Tibial nerve (tissue), 4 donors: ENCODE measurements at regions not wholly inside any gene's neighbourhood (a gene's known extent, or its start where the extent isn't known, plus 50 kb on each side); places are given as distances from the start of the nearest gene placed in this dataset.
A peak's percentile ranks its signal among the peaks of the same experiment; 100 is the strongest.

Experiments
- DNase-seq, 2 donors: peaks; one replicate each; pipeline ENCODE4 v3.0.0-alpha.2; 2019; ENCODE audit warnings: low spot score in 2 of 2
- H3K27ac ChIP-seq, 4 donors: fragments of 200-600 bp; sonication (generic) in 3 of 4; one replicate each; pipeline ENCODE4 v1.5.1; 2017 to 2019; ENCODE audit warnings: mild to moderate bottlenecking in 1 of 4
- H3K27me3 ChIP-seq, 2 donors: fragments of 200-600 bp; sonication (generic) in 1 of 2; one replicate each; pipeline versions ENCODE4 v1.5.1 to v1.6.0; 2017 to 2019
- H3K36me3 ChIP-seq, 3 donors: fragments of 200-600 bp; sonication (generic); one replicate each; pipeline ENCODE4 v1.5.1; 2018 to 2019
- H3K4me1 ChIP-seq, 4 donors: fragments of 200-600 bp; sonication (generic) in 3 of 4; one replicate each; pipeline ENCODE4 v1.5.1; 2017 to 2019
- H3K4me3 ChIP-seq, 4 donors: fragments of 200-600 bp; sonication (generic) in 3 of 4; one replicate each; pipeline ENCODE4 v1.5.1; 2017 to 2019; ENCODE audit warnings: mild to moderate bottlenecking in 1 of 4, moderate library complexity in 1 of 4
- H3K9me3 ChIP-seq, 4 donors: fragments of 200-600 bp; sonication (generic) in 3 of 4; one replicate each; pipeline ENCODE4 v1.5.1; 2017 to 2019
- CTCF ChIP-seq, 5 experiments: fragments of 200-600 bp in 3 of 5; fragments of 450-650 bp in 2 of 5; sonication (generic) in 3 of 5; IDR thresholded peaks; one replicate each; pipeline ENCODE4 v1.5.1; 2016 to 2019; ENCODE audit warnings: antibody characterized with exemption in 5 of 5, mild to moderate bottlenecking in 3 of 5, moderate library complexity in 2 of 5
- EP300 ChIP-seq, 2 donors: sonication (generic); formaldehyde crosslinking; IDR thresholded peaks; one replicate each; pipeline ENCODE4 v1.6.1; 2017; ENCODE audit warnings: antibody characterized with exemption in 2 of 2, mild to moderate bottlenecking in 1 of 2
- POLR2A ChIP-seq, 2 donors: fragments of 450-650 bp; IDR thresholded peaks; one replicate each; pipeline ENCODE4 v1.6.1; 2017; ENCODE audit warnings: antibody characterized with exemption in 2 of 2, mild to moderate bottlenecking in 2 of 2, moderate library complexity in 2 of 2
- WGBS, 2 donors: methylation state at CpG; one replicate each; pipeline ENCODE4 v1.1.5; 2018; 5-methylcytosine and 5-hydroxymethylcytosine counted together

GRCh38 chr6:14281811-14282660 is 164.5 kb downstream of the CD83 start:
- Histone ChIP-seq H3K4me1 (peaks cover 0 to 25% (median 5%) of the 10 kb centered on the region in 4 donors), H3K9me3 (peaks cover 0 to 7% (median 0%) of the 10 kb centered on the region in 4 donors), H3K36me3 (no peaks in the 10 kb centered on the region), H3K27ac (no peak overlapping the region), H3K4me3 (no peak overlapping the region), H3K27me3 (no peaks in the 10 kb centered on the region)
- DNase-seq: no peak
- WGBS, 2 donors: 89% methylated on average over 25 of the region's 25 CpGs
- TF ChIP-seq EP300 (IDR thresholded peaks at IDR 0.05): no peak
- TF ChIP-seq POLR2A (IDR thresholded peaks at IDR 0.05): no peak
- TF ChIP-seq CTCF (IDR thresholded peaks at IDR 0.05): no peak

GRCh38 chr6:14282854-14283505 is 165.4 kb downstream of the CD83 start:
- TF ChIP-seq POLR2A (IDR thresholded peaks at IDR 0.05): no peak
- TF ChIP-seq CTCF (IDR thresholded peaks at IDR 0.05): no peak
- TF ChIP-seq EP300 (IDR thresholded peaks at IDR 0.05): no peak
- WGBS, 2 donors: 88 to 89% methylated on average over 10 of the region's 10 CpGs
- peaks cover 0 to 7% (median 0%) of the 10 kb centered on the region in 4 donors for H3K9me3 ChIP-seq
- H3K36me3 ChIP-seq: no peaks in the 10 kb centered on the region
- no peak overlapping the region for H3K27ac ChIP-seq
- H3K27me3 ChIP-seq: no peaks in the 10 kb centered on the region
- DNase-seq: no peak
- no peak overlapping the region for H3K4me3 ChIP-seq
- peaks cover 0 to 25% (median 5%) of the 10 kb centered on the region in 4 donors for H3K4me1 ChIP-seq

DNA sequence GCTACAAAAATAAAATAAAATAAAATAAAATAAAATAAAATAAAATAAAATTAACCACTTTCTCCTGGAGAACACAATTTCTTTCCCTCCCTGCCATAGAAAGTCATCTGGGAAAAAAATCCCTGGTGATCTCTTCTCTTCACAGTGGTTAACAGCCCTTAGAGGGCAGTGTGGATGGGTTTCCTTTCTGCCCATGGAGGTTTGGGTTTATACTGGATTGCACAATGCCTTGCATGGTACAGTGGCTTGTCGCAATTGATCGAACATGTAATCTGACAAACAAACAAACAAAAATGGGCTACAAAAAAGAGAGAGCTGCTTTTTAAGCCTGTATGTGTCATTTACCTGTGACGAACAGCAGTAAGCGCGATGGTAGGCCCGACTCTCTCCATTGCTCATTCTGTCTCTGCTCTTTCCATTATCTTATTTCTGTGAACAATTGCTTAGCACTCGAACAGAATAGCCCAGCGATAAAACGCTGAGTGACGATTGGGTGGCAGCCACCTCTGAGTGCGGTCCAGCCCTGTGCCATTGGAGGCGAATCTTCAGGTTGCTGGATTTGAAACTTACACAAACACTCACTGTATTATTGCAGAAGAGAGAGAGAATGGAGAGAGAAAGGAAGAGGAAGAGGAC is 166.1 kb downstream of the CD83 start:
- Histone ChIP-seq H3K9me3 (peaks cover 0 to 7% (median 0%) of the 10 kb centered on the region in 4 donors), H3K4me1 (peaks cover 0 to 25% (median 5%) of the 10 kb centered on the region in 4 donors), H3K36me3 (no peaks in the 10 kb centered on the region), H3K27ac (no peak overlapping the region), H3K27me3 (no peaks in the 10 kb centered on the region), H3K4me3 (no peak overlapping the region)
- WGBS, 2 donors: 91 to 97% methylated on average over 12 of the region's 12 CpGs
- DNase-seq: no peak
- TF ChIP-seq CTCF (IDR thresholded peaks at IDR 0.05) (no peak), POLR2A (IDR thresholded peaks at IDR 0.05) (no peak), EP300 (IDR thresholded peaks at IDR 0.05) (no peak)

DNA sequence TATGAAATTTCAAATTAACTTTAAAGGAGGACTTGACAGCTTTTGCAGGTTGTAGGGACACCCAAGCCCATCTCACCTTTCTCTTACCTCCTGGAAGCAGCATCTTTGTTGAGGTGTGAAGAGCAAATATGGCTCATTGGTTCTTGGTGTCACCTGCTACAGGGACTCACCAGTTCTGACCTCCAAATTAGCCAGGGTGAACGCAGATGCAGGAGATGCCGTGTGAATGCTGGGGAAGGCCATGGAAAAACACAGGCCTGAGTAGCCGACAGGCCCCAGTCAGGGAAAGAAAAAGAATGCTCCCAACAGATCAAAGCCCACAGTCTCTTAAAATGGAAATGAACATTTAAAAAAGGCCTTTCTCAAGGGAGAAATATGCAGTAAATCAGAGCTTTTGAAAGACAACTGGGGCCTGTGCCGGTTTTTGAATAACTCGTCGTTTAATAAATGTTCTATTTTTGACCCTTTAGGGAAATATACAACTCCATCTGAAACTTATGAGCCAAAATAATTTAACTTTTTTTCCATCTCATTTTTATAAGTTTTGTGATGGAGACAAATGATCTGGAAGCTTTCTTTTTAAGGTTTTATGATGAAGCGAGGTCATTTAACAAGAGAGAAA is 167.5 kb downstream of the CD83 start:
- Histone ChIP-seq H3K27me3 (no peaks in the 10 kb centered on the region), H3K27ac (peak overlapping the region in 1 of 4 donors; percentile 13), H3K36me3 (no peaks in the 10 kb centered on the region), H3K9me3 (peaks cover 0 to 4% (median 0%) of the 10 kb centered on the region in 4 donors), H3K4me3 (no peak overlapping the region), H3K4me1 (peaks cover 0 to 25% (median 5%) of the 10 kb centered on the region in 4 donors)
- TF ChIP-seq POLR2A (IDR thresholded peaks at IDR 0.05) (no peak), EP300 (IDR thresholded peaks at IDR 0.05) (no peak), CTCF (IDR thresholded peaks at IDR 0.05) (no peak)
- 39 to 44% methylated on average over 7 of the region's 7 CpGs for WGBS, 2 donors
- DNase-seq: no peak
